ENCODE measurements at regions not wholly inside any gene's neighbourhood (a gene's known extent, or its start where the extent isn't known, plus 50 kb on each side); places are given as distances from the start of the nearest gene placed in this dataset.
A peak's percentile ranks its signal among the peaks of the same experiment; 100 is the strongest.

- peak overlapping the region in 1 of 3 donors; percentile 10 for H3K27ac ChIP-seq
- 59 to 62% methylated on average over 4 of the region's 4 CpGs for WGBS, 2 donors
- no peaks in the 10 kb centered on the region for H3K27me3 ChIP-seq
- DNase-seq: no peak
- no peaks in the 10 kb centered on the region for H3K36me3 ChIP-seq
- TF ChIP-seq POLR2A (IDR thresholded peaks at IDR 0.05): no peak
- TF ChIP-seq, protein P1, sequence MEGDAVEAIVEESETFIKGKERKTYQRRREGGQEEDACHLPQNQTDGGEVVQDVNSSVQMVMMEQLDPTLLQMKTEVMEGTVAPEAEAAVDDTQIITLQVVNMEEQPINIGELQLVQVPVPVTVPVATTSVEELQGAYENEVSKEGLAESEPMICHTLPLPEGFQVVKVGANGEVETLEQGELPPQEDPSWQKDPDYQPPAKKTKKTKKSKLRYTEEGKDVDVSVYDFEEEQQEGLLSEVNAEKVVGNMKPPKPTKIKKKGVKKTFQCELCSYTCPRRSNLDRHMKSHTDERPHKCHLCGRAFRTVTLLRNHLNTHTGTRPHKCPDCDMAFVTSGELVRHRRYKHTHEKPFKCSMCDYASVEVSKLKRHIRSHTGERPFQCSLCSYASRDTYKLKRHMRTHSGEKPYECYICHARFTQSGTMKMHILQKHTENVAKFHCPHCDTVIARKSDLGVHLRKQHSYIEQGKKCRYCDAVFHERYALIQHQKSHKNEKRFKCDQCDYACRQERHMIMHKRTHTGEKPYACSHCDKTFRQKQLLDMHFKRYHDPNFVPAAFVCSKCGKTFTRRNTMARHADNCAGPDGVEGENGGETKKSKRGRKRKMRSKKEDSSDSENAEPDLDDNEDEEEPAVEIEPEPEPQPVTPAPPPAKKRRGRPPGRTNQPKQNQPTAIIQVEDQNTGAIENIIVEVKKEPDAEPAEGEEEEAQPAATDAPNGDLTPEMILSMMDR (IDR thresholded peaks at IDR 0.05): peak in 1 of 6 experiments; percentile 25
- no peaks in the 10 kb centered on the region for H3K9me3 ChIP-seq
- H3K4me1 ChIP-seq: no peaks in the 10 kb centered on the region
- no peak overlapping the region for H3K4me3 ChIP-seq (replicated peaks in 1 of 3)
- intact Hi-C loops (cut with DNase I): no loop called here
These were observed 365.7 kb downstream of the NPIPA8 start for GRCh38 chr16:17970816-17971331.

DNA sequence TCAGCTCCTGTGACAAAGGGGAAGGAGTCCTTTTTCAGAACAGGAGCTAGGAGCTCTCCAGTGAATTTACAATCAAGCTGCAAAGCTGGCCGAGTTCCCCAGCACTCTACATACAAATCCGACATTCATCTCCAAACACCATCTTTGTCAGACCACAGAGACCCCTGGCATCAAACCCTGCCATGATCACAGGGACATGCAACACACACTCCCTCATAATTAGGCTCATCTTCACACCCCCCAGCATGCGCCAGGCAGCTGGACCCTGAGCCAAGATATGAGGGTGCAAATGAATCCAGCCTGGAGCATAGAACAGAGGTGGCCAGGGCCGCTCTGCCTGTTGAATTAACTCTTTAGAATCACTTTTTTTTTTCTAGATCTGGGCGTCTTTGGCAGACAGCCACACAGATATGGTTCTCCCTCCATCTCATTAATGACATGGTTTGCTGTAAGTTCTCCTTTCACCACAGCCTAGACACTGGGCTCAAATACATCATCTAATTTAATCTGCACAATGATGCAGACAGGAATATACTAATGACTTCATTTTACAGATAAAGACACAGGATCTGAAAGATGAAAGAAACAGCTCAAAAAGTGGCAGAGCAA, 366.3 kb downstream of the NPIPA8 start:
- no peak overlapping the region for H3K27ac ChIP-seq
- 53 to 65% methylated on average over 5 of the region's 5 CpGs for WGBS, 2 donors
- no peaks in the 10 kb centered on the region for H3K9me3 ChIP-seq
- intact Hi-C loops (cut with DNase I): no loop called here
- TF ChIP-seq, protein P1 (IDR thresholded peaks at IDR 0.05): no peak
- no peak for TF ChIP-seq POLR2A (IDR thresholded peaks at IDR 0.05)
- H3K27me3 ChIP-seq: no peaks in the 10 kb centered on the region
- H3K4me3 ChIP-seq (replicated peaks in 1 of 3): no peak overlapping the region
- H3K4me1 ChIP-seq: no peaks in the 10 kb centered on the region
- H3K36me3 ChIP-seq: no peaks in the 10 kb centered on the region
- DNase-seq: no peak

DNA sequence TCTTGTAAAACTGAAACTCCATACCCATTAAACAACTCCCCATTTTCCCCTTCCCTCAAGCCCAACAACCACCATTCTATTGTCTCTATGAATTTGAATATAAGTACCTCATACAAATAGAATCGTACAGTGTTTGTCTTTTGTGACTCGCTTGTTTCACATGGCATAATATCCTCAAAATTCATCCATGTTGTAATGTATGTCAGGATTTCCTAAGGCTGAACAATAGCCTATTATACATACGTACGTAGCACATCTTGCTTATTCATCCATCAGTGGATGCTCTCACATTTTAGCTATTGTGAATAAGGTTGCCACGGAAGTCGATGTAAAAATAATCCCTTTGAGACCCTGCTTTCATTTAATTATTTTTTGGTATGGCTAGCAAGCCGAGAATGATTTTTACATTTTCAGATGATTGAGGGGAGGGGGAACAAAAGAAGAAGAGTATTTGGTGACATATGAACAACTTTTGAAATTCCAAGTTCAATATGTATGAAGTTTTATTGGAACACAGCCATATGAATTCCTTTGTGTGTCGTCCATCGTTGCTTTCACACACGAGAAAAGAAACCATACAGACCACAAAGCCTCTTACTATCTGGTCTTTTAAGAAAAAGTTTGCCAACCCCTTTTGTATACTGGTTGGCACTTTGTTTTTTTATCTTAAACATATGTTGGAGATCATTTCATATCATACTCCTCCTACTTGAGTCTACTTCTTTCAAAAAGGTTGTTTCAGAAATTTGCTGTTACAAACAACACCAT, 371.2 kb downstream of the NPIPA8 start:
- Histone ChIP-seq H3K4me3 (replicated peaks in 1 of 3) (no peak overlapping the region), H3K36me3 (no peaks in the 10 kb centered on the region), H3K4me1 (no peaks in the 10 kb centered on the region), H3K27me3 (no peaks in the 10 kb centered on the region), H3K9me3 (no peaks in the 10 kb centered on the region), H3K27ac (no peak overlapping the region)
- TF ChIP-seq POLR2A (IDR thresholded peaks at IDR 0.05): no peak
- TF ChIP-seq, protein P1 (IDR thresholded peaks at IDR 0.05): no peak
- intact Hi-C loops (cut with DNase I): no loop called here
- no peak for DNase-seq
- WGBS, 2 donors: 68 to 78% methylated on average over 10 of the region's 10 CpGs

DNA sequence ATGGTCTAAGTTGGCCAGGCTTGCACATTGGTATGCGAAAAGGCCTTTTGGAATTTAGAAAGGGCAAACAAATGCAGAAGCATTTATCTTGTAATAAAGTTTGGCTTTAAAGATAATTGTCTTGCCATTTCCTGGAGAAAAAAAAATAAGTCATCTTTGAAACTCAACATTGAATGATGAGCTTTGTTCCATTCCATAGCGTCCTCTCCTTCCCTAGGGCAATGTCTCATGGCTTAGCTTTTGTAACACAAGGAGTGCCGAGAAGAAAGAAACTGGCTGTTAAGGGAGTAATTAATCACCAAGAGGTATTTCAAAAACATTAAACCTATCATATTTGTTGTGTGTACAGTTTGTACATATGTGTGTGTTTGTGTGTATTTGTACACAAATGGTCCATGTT, 372.3 kb downstream of the NPIPA8 start:
- H3K36me3 ChIP-seq: no peaks in the 10 kb centered on the region
- H3K4me1 ChIP-seq: no peaks in the 10 kb centered on the region
- no peaks in the 10 kb centered on the region for H3K27me3 ChIP-seq
- H3K9me3 ChIP-seq: no peaks in the 10 kb centered on the region
- TF ChIP-seq, protein P1 (IDR thresholded peaks at IDR 0.05): no peak
- no peak for TF ChIP-seq POLR2A (IDR thresholded peaks at IDR 0.05)
- H3K27ac ChIP-seq: no peak overlapping the region
- DNase-seq: no peak
- no peak overlapping the region for H3K4me3 ChIP-seq (replicated peaks in 1 of 3)
- intact Hi-C loops (cut with DNase I): no loop called here
- 79 to 83% methylated on average over 3 of the region's 3 CpGs for WGBS, 2 donors
